GM23248 (cell line): ENCODE measurements at regions not wholly inside any gene's neighbourhood (a gene's known extent, or its start where the extent isn't known, plus 50 kb on each side); places are given as distances from the start of the nearest gene placed in this dataset.

Experiments used
- EZH2 ChIP-seq: fragments of 200-600 bp; sonication (generic); IDR thresholded peaks from 2 replicates; pipeline ENCODE4 v1.6.1; 2018; ENCODE audit warnings: antibody characterized with exemption, mild to moderate bottlenecking; ENCODE audit not compliant: insufficient read depth, poor library complexity, severe bottlenecking
- EZH2phosphoT487 ChIP-seq: fragments of 200-600 bp; sonication (generic); IDR thresholded peaks from 2 replicates; pipeline ENCODE4 v1.6.1; 2018; ENCODE audit warnings: antibody characterized with exemption, moderate library complexity, mild to moderate bottlenecking, low read depth; ENCODE audit not compliant: insufficient read depth

DNA sequence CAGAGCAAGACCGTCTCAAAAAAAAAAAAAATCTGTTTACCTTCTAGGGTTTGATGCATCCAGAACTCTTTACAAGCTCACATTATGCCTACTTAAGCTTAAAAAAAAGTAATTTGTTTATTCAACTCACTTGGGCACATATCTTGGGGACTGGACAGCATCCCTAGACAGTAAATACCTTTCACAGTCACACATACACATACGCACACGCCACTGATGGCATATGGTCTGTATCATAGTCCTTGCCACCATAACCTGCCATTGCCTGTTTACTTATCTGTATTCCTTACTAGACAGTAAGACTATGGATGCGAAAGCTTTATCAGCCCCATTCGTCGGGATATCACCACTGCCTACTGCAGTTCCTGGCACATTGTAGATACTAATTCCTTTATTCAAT, 446.3 kb upstream of the RGS18 start:
- TF ChIP-seq EZH2 (no peak), EZH2phosphoT487 (no peak)
